Psoas muscle (tissue), 7 donors: ENCODE measurements at regions not wholly inside any gene's neighbourhood (a gene's known extent, or its start where the extent isn't known, plus 50 kb on each side); places are given as distances from the start of the nearest gene placed in this dataset.

ENCODE experiments used
- ATAC-seq, 4 donors: fragments of 200-7000 bp; cut with Tn5 transposase; one replicate each; pipeline ENCODE4 v1.9.1; 2020; ENCODE audit warnings: moderate library complexity in 3 of 4, mild to moderate bottlenecking in 2 of 4
- DNase-seq, 2 donors: peaks; one replicate each; pipeline ENCODE4 v3.0.0-alpha.2; 2020
- H3K27ac ChIP-seq: fragments of 200-600 bp; one replicate; pipeline ENCODE4 v1.8.0; 2022
- H3K27me3 ChIP-seq, 3 donors: fragments of 200-600 bp in 1 of 3; one replicate each; pipeline versions ENCODE4 v1.6.1 to v1.8.0; 2013 to 2022; ENCODE audit warnings: low read length in 2 of 3, mild to moderate bottlenecking in 2 of 3, moderate library complexity in 1 of 3; ENCODE audit not compliant: insufficient read depth in 3 of 3
- H3K36me3 ChIP-seq, 2 donors: fragments of 200-600 bp in 1 of 2; one replicate each; pipeline versions ENCODE4 v1.6.1 to v1.8.0; 2013 to 2022; ENCODE audit warnings: low read depth in 1 of 2, mild to moderate bottlenecking in 1 of 2, moderate library complexity in 1 of 2; ENCODE audit not compliant: insufficient read depth in 1 of 2
- H3K4me1 ChIP-seq: fragments of 200-600 bp; one replicate; pipeline ENCODE4 v1.8.0; 2022
- H3K4me3 ChIP-seq: fragments of 200-600 bp; one replicate; pipeline ENCODE4 v1.8.0; 2022; ENCODE audit warnings: mild to moderate bottlenecking
- H3K9me3 ChIP-seq: fragments of 200-600 bp; one replicate; pipeline ENCODE4 v1.8.0; 2022
- WGBS, 3 donors: extraction: QIAGEN DNeasy Blood & Tissue Kit; methylation state at CpG; one replicate each; pipeline versions ENCODE4 v1.1.6 to v1.1.7; 2013; 5-methylcytosine and 5-hydroxymethylcytosine counted together
- intact Hi-C, 2 donors: fragments of 100-400 bp; cut with DNase I; formaldehyde crosslinking; loops; one replicate each; pipeline versions ENCODE4 v1.11.0 to v1.14.2; 2022
- TF ChIP-seq, protein P1 (sequence below): fragments of 200-600 bp; IDR thresholded peaks from one replicate; pipeline ENCODE4 v1.8.0; 2022; ENCODE audit warnings: antibody characterized with exemption
- donor health status: healthy with polysubstance abuse.
- donor health status: DM: no; HTN: no; CAD: no; lungs with moderate emphysema.
- donor health status: Bipolar disorder and iron deficiency.
- donor health status: healthy.
- donor health status: DM: yes; HTN: yes; CAD: no.
- donor health status: DM: no; HTN: no; CAD: no.
- donor health status: DM: yes; HTN: yes; CAD: no.

DNA sequence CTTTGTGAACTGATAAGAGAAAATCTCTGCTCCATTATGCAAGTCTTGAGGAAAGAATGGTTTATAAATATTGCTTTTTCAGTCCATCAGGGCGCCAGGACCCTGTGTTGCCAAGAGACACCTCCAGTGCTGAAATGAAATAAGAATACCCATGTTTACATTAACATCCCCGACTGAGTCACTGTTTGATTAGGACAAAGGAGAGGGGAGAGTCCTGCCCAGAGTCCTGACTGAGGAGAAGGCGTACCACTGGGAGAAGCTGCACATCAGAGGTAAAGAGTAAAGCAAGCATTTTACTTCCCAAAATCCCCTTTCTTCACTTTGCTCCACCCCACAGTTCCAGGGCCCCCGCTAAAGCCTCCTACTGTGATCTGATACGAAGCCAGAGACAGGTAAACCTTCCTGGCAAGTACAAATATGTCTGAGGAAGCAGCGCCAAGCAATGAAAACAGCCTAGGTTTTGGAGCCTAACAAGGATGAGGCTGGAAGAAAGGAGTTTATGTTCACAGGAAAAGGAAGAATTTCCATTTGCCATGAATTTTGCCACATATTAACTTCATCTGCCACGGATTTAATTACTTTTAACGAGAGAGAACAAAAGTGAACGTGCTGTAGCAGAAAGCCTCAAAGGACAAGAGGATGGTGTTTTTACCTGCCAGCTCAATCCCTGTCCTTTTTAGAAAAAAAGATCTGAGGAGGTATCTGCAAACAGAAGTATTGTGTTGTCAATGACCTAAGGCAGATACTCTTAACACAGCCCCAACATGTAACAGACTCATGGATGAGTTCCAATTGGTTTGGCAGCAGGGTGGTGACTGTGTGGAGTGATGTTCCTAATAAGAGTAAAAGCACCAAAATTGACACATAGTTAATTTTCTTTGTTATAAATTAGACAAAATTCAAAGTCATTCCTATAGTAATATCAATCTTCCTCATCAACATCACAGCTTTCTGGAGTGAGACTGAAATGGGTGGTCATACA, 209.4 kb upstream of the TLE4 start:
- Histone ChIP-seq H3K27ac (no peak overlapping the region), H3K4me1 (no peaks in the 10 kb centered on the region), H3K4me3 (no peak overlapping the region), H3K9me3 (no peaks in the 10 kb centered on the region), H3K27me3 (no peaks in the 10 kb centered on the region), H3K36me3 (no peaks in the 10 kb centered on the region)
- intact Hi-C loops, result no loop called here
- 53 to 63% (median 63%) methylated on average over 9 of the region's 9 CpGs for WGBS, 3 donors
- TF ChIP-seq, protein P1, sequence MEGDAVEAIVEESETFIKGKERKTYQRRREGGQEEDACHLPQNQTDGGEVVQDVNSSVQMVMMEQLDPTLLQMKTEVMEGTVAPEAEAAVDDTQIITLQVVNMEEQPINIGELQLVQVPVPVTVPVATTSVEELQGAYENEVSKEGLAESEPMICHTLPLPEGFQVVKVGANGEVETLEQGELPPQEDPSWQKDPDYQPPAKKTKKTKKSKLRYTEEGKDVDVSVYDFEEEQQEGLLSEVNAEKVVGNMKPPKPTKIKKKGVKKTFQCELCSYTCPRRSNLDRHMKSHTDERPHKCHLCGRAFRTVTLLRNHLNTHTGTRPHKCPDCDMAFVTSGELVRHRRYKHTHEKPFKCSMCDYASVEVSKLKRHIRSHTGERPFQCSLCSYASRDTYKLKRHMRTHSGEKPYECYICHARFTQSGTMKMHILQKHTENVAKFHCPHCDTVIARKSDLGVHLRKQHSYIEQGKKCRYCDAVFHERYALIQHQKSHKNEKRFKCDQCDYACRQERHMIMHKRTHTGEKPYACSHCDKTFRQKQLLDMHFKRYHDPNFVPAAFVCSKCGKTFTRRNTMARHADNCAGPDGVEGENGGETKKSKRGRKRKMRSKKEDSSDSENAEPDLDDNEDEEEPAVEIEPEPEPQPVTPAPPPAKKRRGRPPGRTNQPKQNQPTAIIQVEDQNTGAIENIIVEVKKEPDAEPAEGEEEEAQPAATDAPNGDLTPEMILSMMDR, result no peak
- no peak for DNase-seq
- no peak for ATAC-seq

DNA sequence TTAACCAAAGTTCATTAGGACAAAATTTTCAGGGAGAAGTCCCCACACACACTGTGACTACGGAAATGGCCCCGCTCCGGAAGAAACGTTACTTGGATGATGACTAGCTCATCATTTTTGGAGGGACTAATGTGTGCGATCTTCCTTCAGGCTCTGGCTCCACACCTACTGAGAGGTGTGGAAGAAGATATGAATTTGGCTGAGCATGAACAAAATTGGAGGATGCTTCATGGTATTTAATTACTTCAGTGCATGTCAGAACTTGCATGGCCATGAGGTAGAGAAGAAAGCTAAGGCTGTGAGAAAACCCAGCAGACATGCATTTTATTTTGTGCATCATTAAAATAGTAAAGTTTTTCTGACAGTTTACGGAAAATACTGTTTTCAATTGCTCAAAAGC, 202.1 kb upstream of the TLE4 start:
- DNase-seq (no peak), ATAC-seq (no peak)
- Histone ChIP-seq H3K36me3 (no peaks in the 10 kb centered on the region), H3K4me1 (no peaks in the 10 kb centered on the region), H3K27ac (no peak overlapping the region), H3K4me3 (no peak overlapping the region), H3K27me3 (no peaks in the 10 kb centered on the region), H3K9me3 (no peaks in the 10 kb centered on the region)
- intact Hi-C loops, result no loop called here
- TF ChIP-seq, protein P1, result no peak
- 95 to 97% (median 96%) methylated on average over 6 of the region's 6 CpGs for WGBS, 3 donors

DNA sequence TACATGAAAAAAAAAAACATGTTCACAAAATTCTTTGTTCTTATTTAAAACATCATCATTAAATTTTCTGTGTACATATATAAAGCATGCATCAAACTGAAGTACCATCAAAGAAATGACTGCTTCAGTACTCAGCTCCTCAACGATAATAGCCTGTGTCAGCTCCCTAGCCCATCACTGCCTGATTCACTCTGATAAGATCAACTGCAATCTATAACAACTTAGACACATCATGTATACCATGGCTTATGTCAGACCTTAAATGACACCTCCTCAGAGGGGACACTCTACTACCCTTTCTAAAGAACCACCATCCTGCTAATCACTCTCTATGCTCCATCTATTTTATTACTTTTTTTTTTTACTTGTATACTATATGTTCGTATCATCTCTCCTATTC, 200.5 kb upstream of the TLE4 start:
- Histone ChIP-seq H3K27me3 (no peaks in the 10 kb centered on the region), H3K4me1 (no peaks in the 10 kb centered on the region), H3K27ac (no peak overlapping the region), H3K36me3 (no peaks in the 10 kb centered on the region), H3K9me3 (no peaks in the 10 kb centered on the region), H3K4me3 (no peak overlapping the region)
- TF ChIP-seq, protein P1, result no peak
- ATAC-seq (no peak), DNase-seq (no peak)
- WGBS, 3 donors, result 79 to 89% (median 86%) methylated on average over 2 of the region's 2 CpGs
- intact Hi-C loops, result no loop called here

DNA sequence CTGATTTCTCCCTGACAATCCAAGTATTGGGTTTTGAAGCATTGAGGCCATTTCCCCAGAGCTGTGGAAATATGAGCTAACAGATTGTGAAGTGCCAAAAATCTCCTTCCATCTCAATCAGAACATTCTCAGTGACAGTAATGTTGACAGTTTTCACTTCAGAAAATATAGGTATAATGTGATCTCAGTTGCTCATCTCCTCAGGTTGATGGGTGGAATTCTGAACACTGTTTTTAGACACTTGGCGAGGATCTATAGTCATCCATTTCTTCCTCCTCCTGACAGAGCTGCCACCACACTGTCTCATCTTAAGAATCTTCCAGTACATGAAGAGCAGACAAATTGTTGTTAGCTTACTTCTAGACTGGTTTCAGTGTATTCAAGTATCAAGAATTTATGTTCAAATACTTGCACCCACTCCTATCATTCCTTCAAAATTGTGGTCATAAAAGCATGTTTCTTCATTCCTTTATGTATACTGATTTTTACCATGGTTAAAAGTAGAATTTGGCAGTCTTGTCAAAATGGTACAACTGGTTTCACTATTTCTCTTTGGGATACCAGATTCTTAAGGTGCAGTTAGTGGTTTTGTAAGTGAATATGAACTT, 199.7 kb upstream of the TLE4 start:
- no peaks in the 10 kb centered on the region for H3K27me3 ChIP-seq
- no peak for ATAC-seq
- no peaks in the 10 kb centered on the region for H3K4me1 ChIP-seq
- no peak for DNase-seq
- TF ChIP-seq, protein P1, result no peak
- H3K9me3 ChIP-seq, result no peaks in the 10 kb centered on the region
- no peak overlapping the region for H3K4me3 ChIP-seq
- no peak overlapping the region for H3K27ac ChIP-seq
- H3K36me3 ChIP-seq, result no peaks in the 10 kb centered on the region
- 96 to 98% (median 97%) methylated on average over 1 of the region's 1 CpG for WGBS, 3 donors
- intact Hi-C loops, result no loop called here
